ENCODE measurements at regions not wholly inside any gene's neighbourhood (a gene's known extent, or its start where the extent isn't known, plus 50 kb on each side); places are given as distances from the start of the nearest gene placed in this dataset.

- TF ChIP-seq CTCF (conservative IDR thresholded peaks at IDR 0.05; ENCODE audit: low read length) (no peak), EZH2phosphoT487 (IDR thresholded peaks at IDR 0.05; ENCODE audit: borderline replicate concordance, low read depth, low read length) (no peak)
Observed at GRCh38 chr5:41661254-41661653, 150.9 kb upstream of the PLCXD3 start.
